ENCODE measurements at regions not wholly inside any gene's neighbourhood (a gene's known extent, or its start where the extent isn't known, plus 50 kb on each side); places are given as distances from the start of the nearest gene placed in this dataset.

- intact Hi-C loops (cut with DNase I) = no loop called here
- 90 to 92% (median 92%) methylated on average over 5 of the region's 5 CpGs for WGBS, 3 donors
- TF ChIP-seq CTCF (IDR thresholded peaks at IDR 0.05) = no peak
- TF ChIP-seq POLR2A (IDR thresholded peaks at IDR 0.05) = no peak
- TF ChIP-seq EP300 (IDR thresholded peaks at IDR 0.05) = no peak
- H3K4me3 ChIP-seq = no peak overlapping the region
- no peaks in the 10 kb centered on the region for H3K4me1 ChIP-seq (ENCODE audit: insufficient read depth)
- H3K36me3 ChIP-seq = no peaks in the 10 kb centered on the region
- no peak overlapping the region for H3K27ac ChIP-seq
- H3K27me3 ChIP-seq = no peaks in the 10 kb centered on the region
- no peak for DNase-seq
- H3K9me3 ChIP-seq = no peaks in the 10 kb centered on the region
Observed at GRCh38 chr1:229141689-229142377, 129.1 kb upstream of the RAB4A start.

GRCh38 chr1:229142471-229142870 is 128.4 kb upstream of the RAB4A start:
- Histone ChIP-seq H3K9me3 (no peaks in the 10 kb centered on the region), H3K27ac (no peak overlapping the region), H3K4me1 (ENCODE audit: insufficient read depth) (no peaks in the 10 kb centered on the region), H3K27me3 (no peaks in the 10 kb centered on the region), H3K36me3 (no peaks in the 10 kb centered on the region), H3K4me3 (no peak overlapping the region)
- TF ChIP-seq CTCF (IDR thresholded peaks at IDR 0.05) (no peak), EP300 (IDR thresholded peaks at IDR 0.05) (no peak), POLR2A (IDR thresholded peaks at IDR 0.05) (no peak)
- 87 to 95% (median 94%) methylated on average over 2 of the region's 2 CpGs for WGBS, 3 donors
- no peak for DNase-seq
- intact Hi-C loops (cut with DNase I) = no loop called here

- Histone ChIP-seq H3K9me3 (no peaks in the 10 kb centered on the region), H3K36me3 (no peaks in the 10 kb centered on the region), H3K27ac (no peak overlapping the region), H3K4me1 (ENCODE audit: insufficient read depth) (peaks cover 5% of the 10 kb centered on the region), H3K27me3 (no peaks in the 10 kb centered on the region), H3K4me3 (no peak overlapping the region)
- 54 to 64% (median 61%) methylated on average over 9 of the region's 9 CpGs for WGBS, 3 donors
- intact Hi-C loops (cut with DNase I) = no loop called here
- TF ChIP-seq CTCF (IDR thresholded peaks at IDR 0.05) (no peak), POLR2A (IDR thresholded peaks at IDR 0.05) (no peak), EP300 (IDR thresholded peaks at IDR 0.05) (no peak)
- no peak for DNase-seq
Observed at GRCh38 chr1:229146647-229147046, 124.3 kb upstream of the RAB4A start.

- 66 to 80% (median 75%) methylated on average over 12 to 16 of the region's 16 CpGs for WGBS, 3 donors
- intact Hi-C loops (cut with DNase I) = no loop called here
- Histone ChIP-seq H3K4me1 (ENCODE audit: insufficient read depth) (peaks cover 5% of the 10 kb centered on the region), H3K27me3 (no peaks in the 10 kb centered on the region), H3K36me3 (no peaks in the 10 kb centered on the region), H3K9me3 (no peaks in the 10 kb centered on the region), H3K27ac (no peak overlapping the region), H3K4me3 (no peak overlapping the region)
- no peak for DNase-seq
- TF ChIP-seq CTCF (IDR thresholded peaks at IDR 0.05) = no peak
- TF ChIP-seq EP300 (IDR thresholded peaks at IDR 0.05) = no peak
- no peak for TF ChIP-seq POLR2A (IDR thresholded peaks at IDR 0.05)
Observed at GRCh38 chr1:229147072-229147471, 123.8 kb upstream of the RAB4A start.

Data from ovary (tissue), 7 donors.